HS-5 (cell line): ENCODE measurements at regions not wholly inside any gene's neighbourhood (a gene's known extent, or its start where the extent isn't known, plus 50 kb on each side); places are given as distances from the start of the nearest gene placed in this dataset.
"Not testable (repeated sequence)": the region's sequence is repeated elsewhere in the genome, so short reads cannot be mapped to it uniquely, and the experiment has no call there.

Experiments
- DNase-seq: peaks from one replicate; pipeline ENCODE4 v3.0.0-alpha.2; 2012; ENCODE audit warnings: low read depth

GRCh38 chr6:109253366-109253765 lies 128.9 kb downstream of the CD164 start:
- no peak for DNase-seq

DNA sequence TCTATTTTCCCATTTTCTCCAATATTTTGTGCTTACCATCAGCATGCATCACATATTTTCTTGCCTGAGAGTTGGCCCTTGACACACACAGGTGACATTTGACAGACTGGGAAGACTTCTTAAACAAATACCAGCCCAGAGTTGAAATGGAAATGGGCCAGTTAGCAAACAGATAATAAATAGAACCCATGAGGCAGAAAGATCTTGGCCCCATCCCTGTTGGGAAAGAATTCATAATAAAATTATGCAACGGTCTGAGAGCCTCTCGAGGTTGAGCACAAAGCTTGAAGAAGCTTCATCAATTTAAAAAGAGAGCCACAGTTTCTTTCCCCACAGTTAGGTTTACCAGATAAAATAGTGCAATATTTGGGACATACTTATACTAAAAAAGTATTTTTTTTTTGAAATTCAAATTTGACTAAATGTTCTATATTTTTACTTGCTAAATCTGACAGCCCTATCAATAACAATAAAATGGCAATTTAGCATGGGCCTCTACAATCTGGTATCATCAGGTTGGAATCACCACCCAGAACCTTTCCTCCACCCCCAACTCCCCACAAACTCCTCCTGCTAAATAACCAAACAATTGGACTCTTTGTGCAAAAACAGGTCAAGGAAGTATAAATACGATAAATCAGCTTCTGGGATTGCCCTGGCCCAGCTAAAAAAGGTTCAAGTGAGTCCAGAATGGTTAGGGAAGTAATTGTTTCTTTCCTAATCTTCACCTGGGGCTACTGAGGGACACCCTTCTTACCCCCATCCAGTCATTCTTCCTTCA lies 129.8 kb downstream of the CD164 start:
- DNase-seq, result no peak

DNA sequence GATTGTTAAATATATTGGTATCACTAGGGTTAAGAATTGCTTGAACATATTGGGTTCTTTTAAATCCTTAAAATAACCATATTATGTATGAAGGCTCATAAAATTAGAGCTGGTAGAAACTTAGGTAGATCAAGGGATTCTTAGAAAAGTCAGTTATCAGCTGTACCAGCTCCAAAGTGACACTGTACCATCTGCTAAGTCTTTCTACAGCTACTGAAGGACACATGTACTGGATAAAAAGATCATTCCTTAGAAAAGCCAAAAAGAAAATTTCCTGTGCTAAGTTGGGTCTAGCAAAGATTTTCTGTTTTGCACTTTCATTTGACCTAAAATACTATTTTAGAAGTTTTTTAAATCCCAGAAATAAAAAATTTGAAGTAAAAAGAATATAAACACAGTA lies 130.4 kb downstream of the CD164 start:
- DNase-seq, result no peak

- DNase-seq, result not testable (repeated sequence)
Measured at GRCh38 chr6:109250544-109251156, 131.6 kb downstream of the CD164 start.

- no peak for DNase-seq
Measured at GRCh38 chr6:109243863-109244825, 138.1 kb downstream of the CD164 start.

- no peak for DNase-seq
Measured at GRCh38 chr6:109242925-109243324, 139.3 kb downstream of the CD164 start.

DNA sequence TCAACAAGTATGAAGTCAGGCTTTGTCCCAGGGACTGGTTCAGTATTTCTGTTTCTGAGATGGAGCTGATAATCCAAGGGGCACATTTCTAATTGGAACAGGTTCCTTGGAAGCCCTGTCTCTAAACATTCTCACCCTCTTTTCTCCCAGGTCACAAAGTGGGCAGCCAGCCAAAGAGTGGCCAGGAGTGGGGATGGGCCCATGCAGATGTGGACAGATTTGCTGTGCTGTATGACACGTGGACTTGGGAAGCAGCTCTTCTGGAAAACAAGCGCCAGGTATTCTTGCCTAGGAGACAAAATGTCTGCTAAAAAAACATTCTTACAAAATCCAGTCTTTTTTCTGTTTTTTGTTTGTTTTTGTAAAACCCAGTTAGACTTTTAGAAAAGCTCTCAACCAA lies 140.2 kb downstream of the CD164 start:
- no peak for DNase-seq

- DNase-seq, result peak; percentile 78
Measured at GRCh38 chr6:109241199-109241598, 141.1 kb downstream of the CD164 start.

GRCh38 chr6:109240370-109241084 lies 141.7 kb downstream of the CD164 start:
- no peak for DNase-seq

DNA sequence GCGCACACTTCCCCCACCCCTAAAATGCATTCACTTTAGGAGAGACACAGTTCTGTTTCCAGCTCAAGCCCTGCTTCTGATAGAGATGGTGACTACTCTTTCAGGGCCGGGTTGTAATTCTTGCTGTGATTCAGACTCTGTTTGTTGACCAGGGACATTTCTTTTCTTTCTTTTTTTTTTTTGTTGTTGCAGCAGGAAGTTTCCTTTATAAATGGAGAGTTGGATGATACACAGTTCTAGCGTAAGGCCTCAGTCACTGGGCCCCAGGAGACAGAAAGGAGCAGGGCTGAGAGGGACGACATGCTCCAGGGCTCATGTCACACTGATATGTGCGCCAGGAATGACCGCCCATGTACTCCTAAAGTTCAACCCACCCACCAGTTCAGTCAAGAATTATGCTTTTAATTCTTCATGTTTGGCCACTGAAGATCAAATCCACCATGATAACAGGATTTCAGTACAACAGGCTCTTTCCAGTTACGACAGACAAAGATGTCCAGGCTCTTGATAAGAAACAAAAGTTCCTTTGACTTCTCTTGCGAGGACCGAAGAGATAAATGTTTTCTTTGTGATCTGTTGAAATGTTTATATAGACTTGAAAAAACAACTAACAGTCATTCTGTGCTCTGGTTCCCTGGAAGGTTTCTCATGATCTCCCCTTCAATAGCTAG lies 142.5 kb downstream of the CD164 start:
- no peak for DNase-seq

DNA sequence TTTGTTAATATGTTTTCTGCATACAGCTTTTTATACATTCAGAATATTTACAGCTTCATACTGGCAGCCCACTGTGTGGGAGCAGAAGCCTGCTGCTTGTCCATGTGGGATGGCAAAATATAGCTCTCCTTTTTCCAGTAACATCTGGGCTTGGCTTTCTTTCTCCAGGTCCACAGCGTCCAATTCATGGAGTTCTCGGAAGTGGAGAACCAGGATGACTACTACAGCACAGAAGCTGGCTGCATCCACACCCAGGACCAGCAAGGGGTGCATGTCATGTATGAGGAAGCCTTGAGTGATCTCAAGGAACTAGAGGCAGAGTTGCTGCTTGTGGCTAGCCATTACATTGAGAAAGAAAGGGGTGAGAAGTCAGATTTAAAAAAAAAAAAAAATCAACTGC lies 143.1 kb downstream of the CD164 start:
- DNase-seq, result no peak

DNA sequence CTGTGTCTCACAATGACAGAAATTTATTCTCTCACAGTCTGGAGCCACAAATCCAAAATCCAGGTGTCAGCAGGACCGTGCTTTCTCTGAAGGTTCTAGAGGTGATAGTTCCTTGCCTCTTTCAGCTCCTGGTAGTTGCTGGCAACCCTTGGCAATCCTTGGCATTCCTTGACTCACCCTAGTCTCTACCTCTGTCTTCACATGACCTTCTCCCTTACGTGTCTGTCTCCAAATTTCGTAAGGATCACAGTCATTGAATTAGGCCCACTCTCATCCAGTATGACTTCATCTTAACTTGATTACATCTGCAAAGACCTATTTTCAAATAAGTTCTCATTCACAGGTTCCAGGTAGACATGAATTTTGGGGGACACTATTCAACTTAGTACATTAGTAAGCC lies 143.1 kb downstream of the CEP57L1 start:
- DNase-seq, result no peak

DNA sequence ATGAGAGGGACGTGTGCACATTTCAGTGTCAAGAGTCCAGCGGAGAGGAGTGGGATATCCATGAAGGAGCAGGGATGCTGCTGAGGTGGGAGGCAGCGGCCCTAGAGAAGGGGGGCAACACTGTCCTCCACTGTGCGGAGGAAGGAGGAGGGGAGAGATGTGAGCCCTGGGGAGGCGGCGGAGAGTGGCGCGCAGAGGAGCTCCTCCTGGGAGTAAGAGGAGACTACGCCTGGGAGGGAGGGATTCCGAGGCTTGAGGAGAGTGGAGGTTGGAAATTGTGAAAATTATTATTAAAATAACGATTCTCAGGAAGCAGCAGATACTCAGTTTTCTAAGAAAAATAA lies 142.7 kb downstream of the CEP57L1 start:
- DNase-seq, result no peak

DNA sequence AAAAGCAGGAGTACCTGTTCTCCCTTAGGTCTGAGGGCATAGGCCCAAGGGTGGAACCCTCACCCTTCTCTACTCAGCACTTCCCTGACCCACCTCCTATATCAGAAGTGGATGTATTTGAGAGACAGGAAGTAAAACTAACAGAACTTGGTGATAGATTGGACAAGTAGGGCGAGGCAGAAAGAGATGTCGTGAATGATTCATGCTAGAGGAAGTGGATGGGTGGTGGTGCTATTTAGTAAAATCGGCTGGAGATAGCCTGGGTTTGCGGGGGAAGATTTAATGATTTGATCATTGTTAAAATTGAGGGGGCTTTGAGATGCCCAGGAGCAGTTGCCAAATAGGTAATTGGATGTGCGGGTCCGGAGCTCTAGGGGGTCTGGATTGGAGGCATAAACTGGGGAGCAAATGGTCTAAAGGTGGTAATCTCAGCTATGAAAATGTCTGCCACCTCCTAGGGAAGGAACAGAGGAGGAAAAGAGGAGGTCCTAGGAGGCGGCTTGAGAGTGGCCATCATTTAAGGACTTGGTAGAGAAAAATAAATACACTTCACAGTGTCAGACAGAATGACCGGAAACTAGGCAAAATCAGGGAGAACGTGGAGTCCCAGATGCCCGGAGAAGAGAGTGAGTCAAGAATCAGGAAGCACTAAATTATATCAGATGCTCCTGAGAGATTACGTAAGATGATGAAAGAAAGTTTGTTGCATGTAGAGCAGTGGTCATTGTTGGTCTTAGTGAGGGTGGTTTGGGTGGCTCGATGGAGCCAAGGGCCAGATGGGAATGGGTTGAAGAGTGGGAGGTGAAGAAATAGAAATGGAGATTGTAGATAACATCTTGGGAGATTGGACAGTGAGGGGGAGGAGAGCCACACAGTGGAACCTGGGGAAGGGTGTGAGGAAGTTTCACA lies 142.0 kb downstream of the CEP57L1 start:
- DNase-seq, result no peak

DNA sequence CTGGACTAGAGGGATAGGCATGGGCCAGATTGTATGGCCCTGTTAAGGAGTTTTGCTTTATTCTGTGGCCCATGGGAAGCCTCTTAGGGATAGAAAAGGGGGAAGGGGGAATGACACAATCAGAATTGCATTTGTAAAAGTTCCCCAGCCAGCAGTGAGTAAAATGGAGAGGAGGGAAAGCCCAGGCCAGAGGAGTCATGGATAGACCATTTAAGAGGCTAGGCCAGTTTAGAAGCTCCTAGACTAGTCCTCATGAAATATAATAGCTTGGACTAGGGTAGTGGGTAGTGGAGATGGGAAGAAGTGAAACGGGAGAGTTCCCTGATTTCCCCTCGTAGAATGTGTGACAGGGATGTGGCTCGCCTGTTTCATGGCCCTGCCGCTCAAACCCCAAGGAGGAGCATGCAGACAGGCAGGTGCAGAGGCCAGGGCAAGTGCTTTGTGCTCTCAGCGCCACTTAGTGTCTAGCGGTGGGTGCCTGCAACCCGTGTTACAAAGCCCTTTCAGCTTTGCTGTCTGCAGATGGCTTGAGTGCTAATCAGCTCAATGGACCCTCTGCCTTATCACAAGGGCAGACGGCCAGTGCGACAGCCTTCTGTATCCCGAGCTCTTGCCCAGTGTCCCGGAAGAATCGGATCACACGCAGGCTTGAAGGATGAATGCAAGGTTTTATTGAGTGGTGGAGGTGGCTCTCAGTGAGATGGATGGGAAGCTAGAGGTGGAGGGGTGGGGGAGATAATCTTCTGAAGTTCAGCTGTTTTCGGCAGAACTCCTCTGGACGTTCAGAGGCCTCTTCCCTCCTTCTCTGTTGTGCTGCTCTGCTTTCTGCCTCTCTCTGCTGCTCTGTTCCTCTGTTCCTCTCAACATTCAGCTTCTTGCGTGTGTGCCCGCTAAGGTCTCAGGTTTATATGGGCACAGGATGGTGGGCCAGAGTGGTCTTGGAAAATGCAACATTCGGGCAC lies 141.1 kb downstream of the CEP57L1 start:
- DNase-seq, result no peak

- DNase-seq, result no peak
Measured at GRCh38 chr6:109235481-109236038, 140.3 kb downstream of the CEP57L1 start.

- no peak for DNase-seq
Measured at GRCh38 chr6:109230453-109230852, 135.1 kb downstream of the CEP57L1 start.

GRCh38 chr6:109229536-109229935 lies 134.2 kb downstream of the CEP57L1 start:
- DNase-seq, result no peak

GRCh38 chr6:109227646-109228045 lies 132.3 kb downstream of the CEP57L1 start:
- DNase-seq, result no peak
